Coronary artery (tissue), 2 donors: ENCODE measurements at regions not wholly inside any gene's neighbourhood (a gene's known extent, or its start where the extent isn't known, plus 50 kb on each side); places are given as distances from the start of the nearest gene placed in this dataset.

Experiments used
- DNase-seq: peaks from one replicate; pipeline ENCODE4 v3.0.0-alpha.2; 2017; ENCODE audit warnings: low spot score
- H3K27ac ChIP-seq, 2 donors: fragments of 200-600 bp; sonication (generic); one replicate each; pipeline ENCODE4 v1.5.1; 2016 to 2019
- H3K4me3 ChIP-seq: fragments of 200-600 bp; sonication (generic); 2 replicates; pipeline ENCODE4 v1.5.1; 2016; ENCODE audit warnings: mild to moderate bottlenecking, moderate library complexity
- TF ChIP-seq, protein P1 (sequence below): fragments of 200-600 bp; sonication (generic); IDR thresholded peaks from one replicate; pipeline ENCODE4 v1.5.1; 2019; ENCODE audit warnings: antibody characterized with exemption

DNA sequence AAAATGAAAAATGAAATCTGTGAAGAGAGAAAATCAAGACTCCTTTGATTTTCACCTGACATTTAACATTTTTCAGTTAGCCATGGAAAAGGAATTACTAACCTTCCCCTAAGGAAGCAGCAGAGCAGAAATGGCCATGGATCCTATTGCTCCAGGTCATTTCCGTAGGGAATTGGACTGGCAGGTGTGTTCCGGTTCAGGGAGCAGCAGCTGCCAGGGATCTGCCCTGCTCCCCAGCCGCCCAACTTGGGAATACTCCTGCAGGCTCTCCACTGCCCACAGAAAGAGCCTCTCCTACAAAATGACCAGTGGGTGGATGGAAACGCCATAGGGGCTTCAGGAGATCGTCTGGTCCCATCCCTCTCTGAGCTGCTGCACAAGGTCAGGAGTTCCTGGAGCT, 86.0 kb upstream of the MAPK4 start:
- TF ChIP-seq, protein P1, sequence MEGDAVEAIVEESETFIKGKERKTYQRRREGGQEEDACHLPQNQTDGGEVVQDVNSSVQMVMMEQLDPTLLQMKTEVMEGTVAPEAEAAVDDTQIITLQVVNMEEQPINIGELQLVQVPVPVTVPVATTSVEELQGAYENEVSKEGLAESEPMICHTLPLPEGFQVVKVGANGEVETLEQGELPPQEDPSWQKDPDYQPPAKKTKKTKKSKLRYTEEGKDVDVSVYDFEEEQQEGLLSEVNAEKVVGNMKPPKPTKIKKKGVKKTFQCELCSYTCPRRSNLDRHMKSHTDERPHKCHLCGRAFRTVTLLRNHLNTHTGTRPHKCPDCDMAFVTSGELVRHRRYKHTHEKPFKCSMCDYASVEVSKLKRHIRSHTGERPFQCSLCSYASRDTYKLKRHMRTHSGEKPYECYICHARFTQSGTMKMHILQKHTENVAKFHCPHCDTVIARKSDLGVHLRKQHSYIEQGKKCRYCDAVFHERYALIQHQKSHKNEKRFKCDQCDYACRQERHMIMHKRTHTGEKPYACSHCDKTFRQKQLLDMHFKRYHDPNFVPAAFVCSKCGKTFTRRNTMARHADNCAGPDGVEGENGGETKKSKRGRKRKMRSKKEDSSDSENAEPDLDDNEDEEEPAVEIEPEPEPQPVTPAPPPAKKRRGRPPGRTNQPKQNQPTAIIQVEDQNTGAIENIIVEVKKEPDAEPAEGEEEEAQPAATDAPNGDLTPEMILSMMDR = no peak
- no peak for DNase-seq
- Histone ChIP-seq H3K4me3 (no peak overlapping the region), H3K27ac (no peak overlapping the region)

GRCh38 chr18:50475538-50476193, 84.2 kb upstream of the MAPK4 start:
- Histone ChIP-seq H3K27ac (no peak overlapping the region), H3K4me3 (no peak overlapping the region)
- TF ChIP-seq, protein P1 = no peak
- no peak for DNase-seq

GRCh38 chr18:50492097-50492496, 67.8 kb upstream of the MAPK4 start:
- DNase-seq = no peak
- Histone ChIP-seq H3K4me3 (no peak overlapping the region), H3K27ac (no peak overlapping the region)
- TF ChIP-seq, protein P1 = no peak

DNA sequence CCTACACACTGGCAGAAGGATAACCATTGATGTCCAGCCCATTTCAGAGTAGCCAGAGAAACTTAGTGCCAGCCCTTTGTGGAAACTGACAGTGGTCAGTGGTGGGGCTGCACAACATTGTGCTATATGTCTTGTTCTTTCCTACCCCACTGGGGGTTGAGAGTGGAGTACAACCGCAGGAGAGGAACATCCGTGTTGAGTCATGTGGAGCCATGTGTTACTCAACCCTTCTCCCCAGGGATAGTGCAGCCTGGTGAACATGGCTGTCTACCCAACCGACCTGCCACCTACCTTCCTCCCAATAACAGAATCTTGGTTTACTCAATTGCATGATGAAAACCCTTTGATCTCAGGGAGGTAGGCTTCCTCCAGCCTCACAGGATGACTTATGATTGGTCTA, 65.3 kb upstream of the MAPK4 start:
- no peak overlapping the region for H3K4me3 ChIP-seq
- no peak for DNase-seq
- TF ChIP-seq, protein P1 = no peak
- no peak overlapping the region for H3K27ac ChIP-seq

GRCh38 chr18:50506362-50506761, 53.5 kb upstream of the MAPK4 start:
- DNase-seq = no peak
- TF ChIP-seq, protein P1 = no peak
- H3K4me3 ChIP-seq = no peak overlapping the region
- H3K27ac ChIP-seq = no peak overlapping the region

DNA sequence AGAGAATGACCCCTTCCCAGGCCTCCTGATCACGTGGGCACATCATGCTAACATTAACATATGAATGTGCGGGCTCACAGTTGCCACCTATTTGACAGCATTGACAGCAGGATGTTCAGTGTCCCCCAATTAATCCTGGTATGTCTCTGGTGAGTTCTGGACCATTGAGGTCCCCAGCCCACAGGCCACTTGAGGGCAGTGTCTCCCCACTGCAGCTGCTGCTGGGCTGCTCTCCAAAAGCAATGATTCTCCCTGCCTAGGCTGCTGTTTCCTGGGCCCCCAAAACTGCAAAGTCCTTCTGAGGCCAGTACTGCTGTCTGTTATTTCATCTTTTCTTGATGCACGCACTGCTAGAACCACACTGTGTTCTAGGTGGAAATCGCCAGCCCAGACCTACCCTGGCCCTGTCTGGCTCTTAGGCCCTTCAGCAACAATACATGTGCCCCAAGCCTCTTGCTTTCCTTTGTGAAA, 52.7 kb upstream of the MAPK4 start:
- TF ChIP-seq, protein P1 = peak; percentile 52
- DNase-seq = no peak
- H3K4me3 ChIP-seq = no peak overlapping the region
- no peak overlapping the region for H3K27ac ChIP-seq

- no peak for DNase-seq
- H3K4me3 ChIP-seq = no peak overlapping the region
- TF ChIP-seq, protein P1 = no peak
- H3K27ac ChIP-seq = no peak overlapping the region
Measured at GRCh38 chr18:50508228-50508627, 51.7 kb upstream of the MAPK4 start.
